ENCODE measurements at regions not wholly inside any gene's neighbourhood (a gene's known extent, or its start where the extent isn't known, plus 50 kb on each side); places are given as distances from the start of the nearest gene placed in this dataset.
"Not testable (repeated sequence)": the region's sequence is repeated elsewhere in the genome, so short reads cannot be mapped to it uniquely, and the experiment has no call there.

DNA sequence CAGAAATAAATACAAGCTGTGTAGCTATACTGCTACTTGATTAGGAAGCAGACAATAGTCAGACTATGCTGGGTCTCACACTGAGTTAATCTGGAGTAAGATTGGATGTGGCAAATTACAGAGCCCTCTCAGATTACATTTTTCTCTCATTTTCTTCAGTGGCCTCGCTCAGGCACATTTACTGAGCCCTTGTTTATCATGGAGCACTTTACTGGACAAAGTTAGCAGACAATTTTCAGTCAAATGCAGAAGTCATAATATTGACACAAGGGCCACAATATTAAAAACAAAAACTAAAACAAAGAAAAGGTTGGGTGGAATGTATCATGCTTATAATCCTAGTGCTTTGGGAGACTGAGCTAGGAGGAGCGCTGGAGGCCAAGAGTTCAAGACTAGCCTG is 95.0 kb upstream of the MAP3K7 start:
- no peaks in the 10 kb centered on the region for H3K36me3 ChIP-seq (ENCODE audit: control insufficient read depth in 4 of 4, insufficient read depth in 4 of 4, low read length in 3 of 4)
- H3K4me3 ChIP-seq (ENCODE audit: control insufficient read depth in 1 of 7, extremely low read depth in 1 of 7, insufficient read depth in 4 of 7, low read depth in 2 of 7, low read length in 6 of 7), result no peak overlapping the region
- ChIA-PET POLR2A (no interaction called here), CTCF (no interaction called here)
- no peak for DNase-seq
- WGBS (ENCODE audit: insufficient coverage), result 100% methylated on average over 1 of the region's 2 CpGs
- no peaks in the 10 kb centered on the region for H3K27me3 ChIP-seq (replicated peaks in 2 of 5; ENCODE audit: control insufficient read depth in 4 of 5, insufficient read depth in 5 of 5, low read length in 4 of 5)
- no peaks in the 10 kb centered on the region for H3K4me1 ChIP-seq (ENCODE audit: control extremely low read depth in 1 of 4, control insufficient read depth in 4 of 4, insufficient read depth in 4 of 4, low read length in 3 of 4)
- no peaks in the 10 kb centered on the region for H3K9me3 ChIP-seq (ENCODE audit: control extremely low read depth in 1 of 5, control insufficient read depth in 4 of 5, insufficient read depth in 2 of 5, low read depth in 1 of 5, low read length in 4 of 5)
- H3K27ac ChIP-seq (ENCODE audit: insufficient read depth in 1 of 2, low read depth in 1 of 2, low read length in 2 of 2, poor library complexity in 1 of 2, severe bottlenecking in 2 of 2), result no peak overlapping the region

DNA sequence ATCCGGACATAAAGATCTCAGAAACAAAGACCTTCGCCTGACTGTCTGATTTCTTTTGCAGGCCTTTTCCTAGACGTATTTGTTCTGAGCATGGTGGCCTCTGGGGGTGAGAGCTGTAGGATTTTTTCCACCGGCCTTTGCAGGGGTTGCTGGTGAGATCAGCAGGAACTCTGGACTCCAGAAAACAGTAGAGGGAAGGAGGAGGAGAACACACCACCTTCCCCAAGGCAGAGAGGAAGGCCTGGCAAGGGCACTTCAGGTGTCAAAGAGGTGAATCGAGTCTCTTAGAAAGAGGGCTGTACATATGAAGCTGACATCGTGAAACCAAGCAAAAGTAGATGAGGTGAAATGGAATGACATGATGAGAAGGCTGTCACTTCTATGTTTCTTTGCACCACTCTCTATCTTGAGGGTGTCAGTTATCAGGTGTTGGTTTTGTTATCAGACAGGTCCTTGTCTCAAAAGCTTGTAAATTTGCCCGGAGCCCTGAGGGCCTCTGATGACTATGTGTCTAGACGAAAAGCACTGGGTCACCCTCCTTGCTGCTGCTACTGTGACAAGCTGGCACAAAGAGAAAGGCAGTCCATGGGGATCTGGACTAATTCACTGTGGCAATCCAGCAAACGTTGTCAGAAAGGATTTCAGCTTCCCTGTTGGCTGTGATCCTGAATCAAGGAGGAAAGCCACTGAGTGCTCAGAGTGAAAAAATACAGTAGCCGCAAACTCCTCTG is 91.3 kb upstream of the MAP3K7 start:
- H3K9me3 ChIP-seq (ENCODE audit: control extremely low read depth in 1 of 5, control insufficient read depth in 4 of 5, insufficient read depth in 2 of 5, low read depth in 1 of 5, low read length in 4 of 5), result no peaks in the 10 kb centered on the region
- H3K27ac ChIP-seq (ENCODE audit: insufficient read depth in 1 of 2, low read depth in 1 of 2, low read length in 2 of 2, poor library complexity in 1 of 2, severe bottlenecking in 2 of 2), result no peak overlapping the region
- WGBS (ENCODE audit: insufficient coverage), result 96% methylated on average over 9 of the region's 10 CpGs
- H3K27me3 ChIP-seq (replicated peaks in 2 of 5; ENCODE audit: control insufficient read depth in 4 of 5, insufficient read depth in 5 of 5, low read length in 4 of 5), result no peaks in the 10 kb centered on the region
- no peaks in the 10 kb centered on the region for H3K36me3 ChIP-seq (ENCODE audit: control insufficient read depth in 4 of 4, insufficient read depth in 4 of 4, low read length in 3 of 4)
- ChIA-PET CTCF (no interaction called here), POLR2A (no interaction called here)
- H3K4me1 ChIP-seq (ENCODE audit: control extremely low read depth in 1 of 4, control insufficient read depth in 4 of 4, insufficient read depth in 4 of 4, low read length in 3 of 4), result no peaks in the 10 kb centered on the region
- no peak for DNase-seq
- no peak overlapping the region for H3K4me3 ChIP-seq (ENCODE audit: control insufficient read depth in 1 of 7, extremely low read depth in 1 of 7, insufficient read depth in 4 of 7, low read depth in 2 of 7, low read length in 6 of 7)

DNA sequence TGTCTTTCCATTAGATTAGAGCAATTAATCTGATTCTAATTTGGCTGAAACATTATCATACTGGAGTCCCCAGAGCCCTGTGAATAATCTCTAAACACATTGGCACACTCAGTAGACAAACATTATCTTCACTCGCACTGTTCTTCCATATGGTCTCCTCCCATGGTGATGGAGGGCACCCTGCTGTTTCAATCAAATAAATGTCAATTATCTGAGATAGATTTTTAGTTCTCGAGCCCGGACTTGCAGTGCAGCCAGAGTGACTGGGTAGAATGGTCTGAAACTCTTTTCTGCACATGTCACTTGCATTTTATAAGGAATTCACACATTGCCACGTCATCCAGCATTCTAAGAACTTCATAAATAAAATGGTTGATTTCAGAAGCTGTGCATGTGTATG is 90.6 kb upstream of the MAP3K7 start:
- no peak overlapping the region for H3K27ac ChIP-seq (ENCODE audit: insufficient read depth in 1 of 2, low read depth in 1 of 2, low read length in 2 of 2, poor library complexity in 1 of 2, severe bottlenecking in 2 of 2)
- H3K27me3 ChIP-seq (replicated peaks in 2 of 5; ENCODE audit: control insufficient read depth in 4 of 5, insufficient read depth in 5 of 5, low read length in 4 of 5), result no peaks in the 10 kb centered on the region
- CTCF ChIA-PET, result no interaction called here
- POLR2A ChIA-PET, result no interaction called here
- H3K36me3 ChIP-seq (ENCODE audit: control insufficient read depth in 4 of 4, insufficient read depth in 4 of 4, low read length in 3 of 4), result no peaks in the 10 kb centered on the region
- no peak for DNase-seq
- no peaks in the 10 kb centered on the region for H3K4me1 ChIP-seq (ENCODE audit: control extremely low read depth in 1 of 4, control insufficient read depth in 4 of 4, insufficient read depth in 4 of 4, low read length in 3 of 4)
- WGBS (ENCODE audit: insufficient coverage), result no CpG with 5 or more reads among the region's 4 CpGs
- no peak overlapping the region for H3K4me3 ChIP-seq (ENCODE audit: control insufficient read depth in 1 of 7, extremely low read depth in 1 of 7, insufficient read depth in 4 of 7, low read depth in 2 of 7, low read length in 6 of 7)
- no peaks in the 10 kb centered on the region for H3K9me3 ChIP-seq (ENCODE audit: control extremely low read depth in 1 of 5, control insufficient read depth in 4 of 5, insufficient read depth in 2 of 5, low read depth in 1 of 5, low read length in 4 of 5)

- Histone ChIP-seq H3K27me3 (replicated peaks in 2 of 5; ENCODE audit: control insufficient read depth in 4 of 5, insufficient read depth in 5 of 5, low read length in 4 of 5) (no peaks in the 10 kb centered on the region), H3K4me1 (ENCODE audit: control extremely low read depth in 1 of 4, control insufficient read depth in 4 of 4, insufficient read depth in 4 of 4, low read length in 3 of 4) (no peaks in the 10 kb centered on the region), H3K4me3 (ENCODE audit: control insufficient read depth in 1 of 7, extremely low read depth in 1 of 7, insufficient read depth in 4 of 7, low read depth in 2 of 7, low read length in 6 of 7) (no peak overlapping the region), H3K27ac (ENCODE audit: insufficient read depth in 1 of 2, low read depth in 1 of 2, low read length in 2 of 2, poor library complexity in 1 of 2, severe bottlenecking in 2 of 2) (no peak overlapping the region), H3K9me3 (ENCODE audit: control extremely low read depth in 1 of 5, control insufficient read depth in 4 of 5, insufficient read depth in 2 of 5, low read depth in 1 of 5, low read length in 4 of 5) (no peaks in the 10 kb centered on the region), H3K36me3 (ENCODE audit: control insufficient read depth in 4 of 4, insufficient read depth in 4 of 4, low read length in 3 of 4) (no peaks in the 10 kb centered on the region)
- 81% methylated on average over 4 of the region's 7 CpGs for WGBS (ENCODE audit: insufficient coverage)
- CTCF ChIA-PET, result no interaction called here
- DNase-seq, result no peak
- POLR2A ChIA-PET, result no interaction called here
These were observed 89.8 kb upstream of the MAP3K7 start for GRCh38 chr6:90676516-90677300.

- POLR2A ChIA-PET; DNase-seq; H3K9me3 ChIP-seq (ENCODE audit: control extremely low read depth in 1 of 5, control insufficient read depth in 4 of 5, insufficient read depth in 2 of 5, low read depth in 1 of 5, low read length in 4 of 5); CTCF ChIA-PET; H3K4me3 ChIP-seq (ENCODE audit: control insufficient read depth in 1 of 7, extremely low read depth in 1 of 7, insufficient read depth in 4 of 7, low read depth in 2 of 7, low read length in 6 of 7); H3K4me1 ChIP-seq (ENCODE audit: control extremely low read depth in 1 of 4, control insufficient read depth in 4 of 4, insufficient read depth in 4 of 4, low read length in 3 of 4); H3K36me3 ChIP-seq (ENCODE audit: control insufficient read depth in 4 of 4, insufficient read depth in 4 of 4, low read length in 3 of 4); H3K27me3 ChIP-seq (replicated peaks in 2 of 5; ENCODE audit: control insufficient read depth in 4 of 5, insufficient read depth in 5 of 5, low read length in 4 of 5); H3K27ac ChIP-seq (ENCODE audit: insufficient read depth in 1 of 2, low read depth in 1 of 2, low read length in 2 of 2, poor library complexity in 1 of 2, severe bottlenecking in 2 of 2): not testable (repeated sequence)
- 90% methylated on average over 2 of the region's 8 CpGs for WGBS (ENCODE audit: insufficient coverage)
These were observed 88.2 kb upstream of the MAP3K7 start for GRCh38 chr6:90675107-90675506.

GRCh38 chr6:90674077-90674476 is 87.2 kb upstream of the MAP3K7 start:
- CTCF ChIA-PET, result not testable (repeated sequence)
- WGBS (ENCODE audit: insufficient coverage), result 100% methylated on average over 5 of the region's 9 CpGs

DNA sequence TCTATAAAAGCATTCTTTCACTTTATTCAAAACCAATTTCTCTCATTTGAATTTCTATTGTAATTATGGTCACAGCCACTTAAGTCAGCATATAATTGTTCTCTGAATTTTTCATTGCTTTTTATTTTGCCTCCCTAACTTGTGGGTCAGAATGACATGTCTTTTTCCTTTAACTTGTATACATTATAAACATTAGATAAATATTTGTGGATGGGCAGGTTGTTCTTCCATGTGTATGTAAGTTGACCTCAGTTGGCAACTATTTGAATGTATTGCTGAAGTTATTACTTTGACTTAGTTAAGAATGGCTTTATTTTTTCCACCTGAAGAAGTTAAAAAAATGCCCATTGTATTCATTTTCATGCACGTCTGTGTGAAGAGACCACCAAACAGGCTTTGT is 83.0 kb upstream of the MAP3K7 start:
- Histone ChIP-seq H3K4me1 (ENCODE audit: control extremely low read depth in 1 of 4, control insufficient read depth in 4 of 4, insufficient read depth in 4 of 4, low read length in 3 of 4) (no peaks in the 10 kb centered on the region), H3K9me3 (ENCODE audit: control extremely low read depth in 1 of 5, control insufficient read depth in 4 of 5, insufficient read depth in 2 of 5, low read depth in 1 of 5, low read length in 4 of 5) (no peaks in the 10 kb centered on the region), H3K27me3 (replicated peaks in 2 of 5; ENCODE audit: control insufficient read depth in 4 of 5, insufficient read depth in 5 of 5, low read length in 4 of 5) (no peaks in the 10 kb centered on the region), H3K27ac (ENCODE audit: insufficient read depth in 1 of 2, low read depth in 1 of 2, low read length in 2 of 2, poor library complexity in 1 of 2, severe bottlenecking in 2 of 2) (no peak overlapping the region), H3K36me3 (ENCODE audit: control insufficient read depth in 4 of 4, insufficient read depth in 4 of 4, low read length in 3 of 4) (no peaks in the 10 kb centered on the region), H3K4me3 (ENCODE audit: control insufficient read depth in 1 of 7, extremely low read depth in 1 of 7, insufficient read depth in 4 of 7, low read depth in 2 of 7, low read length in 6 of 7) (no peak overlapping the region)
- no peak for DNase-seq
- no CpG with 5 or more reads among the region's 1 CpG for WGBS (ENCODE audit: insufficient coverage)
- ChIA-PET POLR2A (no interaction called here), CTCF (no interaction called here)

More at GRCh38 chr6:90674077-90674476, 87.2 kb upstream of the MAP3K7 start:
- H3K27me3 ChIP-seq (replicated peaks in 2 of 5; ENCODE audit: control insufficient read depth in 4 of 5, insufficient read depth in 5 of 5, low read length in 4 of 5); H3K36me3 ChIP-seq (ENCODE audit: control insufficient read depth in 4 of 4, insufficient read depth in 4 of 4, low read length in 3 of 4); H3K4me1 ChIP-seq (ENCODE audit: control extremely low read depth in 1 of 4, control insufficient read depth in 4 of 4, insufficient read depth in 4 of 4, low read length in 3 of 4); H3K9me3 ChIP-seq (ENCODE audit: control extremely low read depth in 1 of 5, control insufficient read depth in 4 of 5, insufficient read depth in 2 of 5, low read depth in 1 of 5, low read length in 4 of 5); POLR2A ChIA-PET; DNase-seq; H3K4me3 ChIP-seq (ENCODE audit: control insufficient read depth in 1 of 7, extremely low read depth in 1 of 7, insufficient read depth in 4 of 7, low read depth in 2 of 7, low read length in 6 of 7); H3K27ac ChIP-seq (ENCODE audit: insufficient read depth in 1 of 2, low read depth in 1 of 2, low read length in 2 of 2, poor library complexity in 1 of 2, severe bottlenecking in 2 of 2): not testable (repeated sequence)

Measured in common myeloid progenitor, CD34-positive (primary cell).